Pons (tissue), 1 donor: ENCODE measurements at regions not wholly inside any gene's neighbourhood (a gene's known extent, or its start where the extent isn't known, plus 50 kb on each side); places are given as distances from the start of the nearest gene placed in this dataset.
A peak's percentile ranks its signal among the peaks of the same experiment; 100 is the strongest.

Experiments used
- DNase-seq: peaks from one replicate; pipeline ENCODE4 v3.0.0-alpha.2; 2016; ENCODE audit warnings: low spot score

DNA sequence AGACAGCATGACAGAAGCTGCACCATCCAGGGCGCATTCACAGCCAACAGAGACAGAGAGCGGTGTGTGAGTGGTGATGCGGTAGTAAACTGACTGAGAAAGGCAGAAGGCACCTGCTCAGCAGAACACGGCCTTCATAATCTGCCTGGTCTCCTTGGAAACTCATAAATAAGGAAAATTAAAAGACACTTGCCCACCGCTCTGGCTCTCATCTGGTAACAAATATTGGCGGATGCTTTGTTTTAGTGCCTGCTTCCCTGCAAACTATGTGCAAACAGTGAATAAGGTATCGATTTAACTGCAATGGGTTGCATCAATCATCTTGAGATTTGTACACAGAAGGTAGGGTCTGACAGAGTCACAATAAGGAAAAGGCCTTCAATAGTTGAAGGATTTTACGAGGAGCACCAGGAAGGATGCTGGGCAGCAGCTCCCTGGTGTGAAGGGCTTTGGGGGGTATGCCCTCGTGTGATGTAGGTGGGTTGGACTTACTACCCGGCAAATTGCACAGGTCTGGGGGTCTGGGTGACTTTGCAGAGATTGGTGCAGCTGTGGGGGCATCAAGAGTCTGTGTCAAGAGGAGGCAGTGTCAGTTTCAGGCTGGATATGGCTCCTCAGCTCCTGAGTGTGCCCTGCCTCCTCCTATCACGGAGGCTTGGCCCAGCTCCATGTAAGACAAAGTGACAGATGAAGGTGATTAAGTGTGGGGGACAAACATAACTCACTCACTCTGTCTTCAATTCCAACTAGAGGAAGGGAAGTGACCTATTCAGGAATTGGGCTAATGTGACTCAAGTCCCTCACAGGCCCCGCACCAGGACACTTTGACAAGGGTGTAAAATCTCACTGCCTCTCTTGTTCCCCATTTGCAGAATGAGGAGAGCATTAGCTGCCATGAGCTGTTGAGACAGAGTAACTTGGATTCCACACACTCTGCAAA, 166.7 kb downstream of the ICE1 start:
- DNase-seq: no peak

GRCh38 chr5:5588386-5588785, 165.9 kb downstream of the ICE1 start:
- DNase-seq: no peak

- no peak for DNase-seq
Measured at GRCh38 chr5:5587474-5587873, 165.0 kb downstream of the ICE1 start.

- no peak for DNase-seq
Measured at GRCh38 chr5:5586721-5587120, 164.2 kb downstream of the ICE1 start.

DNA sequence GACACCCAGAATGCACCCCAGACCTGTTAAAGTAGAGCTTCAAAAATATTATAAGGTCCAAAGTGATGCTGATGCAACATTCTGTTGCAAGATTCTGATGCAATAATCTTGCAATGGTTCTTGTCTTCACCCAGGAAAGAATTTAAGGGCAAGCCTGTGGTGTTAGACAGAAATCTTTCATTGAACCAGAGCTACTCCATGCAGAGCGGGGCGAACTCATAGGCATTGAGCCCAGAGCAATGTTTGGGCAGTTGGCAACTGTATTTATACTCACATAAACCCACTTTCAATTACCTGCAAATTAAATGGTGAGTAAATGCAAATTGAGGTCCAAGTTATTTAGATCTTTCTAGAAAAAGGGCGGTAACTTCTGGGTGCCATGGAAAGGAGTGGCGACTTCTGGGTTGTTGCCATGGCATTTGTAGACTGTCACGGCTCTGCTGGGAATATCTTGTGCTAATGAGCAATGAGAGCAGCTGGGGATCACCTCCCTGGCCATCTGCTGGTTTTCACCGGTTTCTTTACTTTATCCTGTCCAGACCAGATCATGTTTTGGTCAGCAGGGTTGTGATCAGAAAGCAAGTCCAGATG, 163.4 kb downstream of the ICE1 start:
- DNase-seq: no peak

DNA sequence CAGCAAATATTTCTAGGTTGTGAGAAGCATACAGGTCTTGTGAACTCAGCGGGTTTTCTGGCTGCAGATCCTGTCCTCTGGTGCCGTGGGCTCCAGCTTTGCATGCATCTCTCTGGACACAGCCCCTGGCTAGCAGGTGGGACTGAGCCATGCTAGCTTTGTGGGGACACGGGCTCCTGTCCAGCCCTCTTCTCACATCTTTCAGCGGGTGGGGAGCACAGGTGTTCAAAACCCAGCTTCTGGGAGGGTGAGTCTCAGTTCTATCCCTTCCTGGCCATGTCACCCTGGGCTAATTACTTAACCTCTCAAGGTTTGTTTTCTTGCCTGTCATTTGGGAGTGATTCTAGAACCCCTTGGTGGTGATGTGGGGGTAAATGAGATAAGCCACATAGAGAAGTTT, 162.3 kb downstream of the ICE1 start:
- DNase-seq: no peak

GRCh38 chr5:5584236-5584745, 161.8 kb downstream of the ICE1 start:
- peak; percentile 7 for DNase-seq

GRCh38 chr5:5583832-5584231, 161.4 kb downstream of the ICE1 start:
- no peak for DNase-seq

GRCh38 chr5:5583023-5583765, 160.7 kb downstream of the ICE1 start:
- DNase-seq: no peak

- DNase-seq: no peak
Measured at GRCh38 chr5:5581080-5581479, 158.6 kb downstream of the ICE1 start.

GRCh38 chr5:5576744-5577143, 154.3 kb downstream of the ICE1 start:
- no peak for DNase-seq

DNA sequence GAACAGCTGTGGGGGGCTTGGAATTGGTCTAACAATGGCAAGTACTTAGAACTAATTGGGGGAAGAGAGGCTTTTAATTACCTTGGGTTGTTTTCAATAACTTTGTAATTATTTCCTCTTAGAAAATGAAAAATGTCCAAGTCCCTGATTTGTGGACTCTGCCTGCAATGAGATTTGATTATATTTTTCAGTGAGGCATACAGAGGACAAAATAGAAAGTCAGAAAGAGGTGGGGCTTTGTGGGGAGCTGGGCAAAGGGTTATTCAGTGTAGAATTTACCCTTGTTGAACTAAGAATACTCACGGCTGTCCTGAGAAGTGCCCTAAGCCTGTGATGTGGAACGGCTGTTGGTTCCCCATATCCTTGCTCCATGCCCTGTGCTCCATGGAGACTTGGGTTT, 153.0 kb downstream of the ICE1 start:
- DNase-seq: no peak

DNA sequence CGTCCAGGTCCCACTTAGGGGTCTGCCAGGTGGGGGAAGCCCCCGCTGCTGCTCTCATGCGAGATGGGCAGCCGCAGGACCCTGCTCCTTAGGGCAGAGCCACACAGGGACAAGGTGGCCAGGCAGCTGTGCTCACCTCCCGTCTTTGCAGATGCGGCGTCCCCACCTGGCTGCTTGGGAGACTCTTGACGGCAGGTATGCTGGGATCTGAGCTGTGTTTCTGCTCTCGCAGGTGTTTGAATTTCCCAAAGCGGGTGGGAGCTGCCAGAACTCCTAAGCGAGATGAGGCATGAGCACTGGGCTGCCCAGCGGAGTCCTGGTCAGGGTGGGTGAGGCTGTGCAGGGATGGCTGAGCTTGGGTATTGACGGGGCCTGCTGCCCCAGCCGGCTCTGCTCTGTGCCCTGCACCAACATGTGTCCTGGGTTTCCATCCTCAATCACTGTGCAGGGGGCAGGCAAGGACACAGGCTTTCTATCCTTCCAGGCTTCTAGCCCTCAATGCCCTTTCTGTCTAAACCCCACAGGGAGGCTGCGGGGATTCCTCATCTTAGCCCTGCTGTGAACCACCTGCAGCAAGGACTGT, 151.4 kb downstream of the ICE1 start:
- no peak for DNase-seq

DNA sequence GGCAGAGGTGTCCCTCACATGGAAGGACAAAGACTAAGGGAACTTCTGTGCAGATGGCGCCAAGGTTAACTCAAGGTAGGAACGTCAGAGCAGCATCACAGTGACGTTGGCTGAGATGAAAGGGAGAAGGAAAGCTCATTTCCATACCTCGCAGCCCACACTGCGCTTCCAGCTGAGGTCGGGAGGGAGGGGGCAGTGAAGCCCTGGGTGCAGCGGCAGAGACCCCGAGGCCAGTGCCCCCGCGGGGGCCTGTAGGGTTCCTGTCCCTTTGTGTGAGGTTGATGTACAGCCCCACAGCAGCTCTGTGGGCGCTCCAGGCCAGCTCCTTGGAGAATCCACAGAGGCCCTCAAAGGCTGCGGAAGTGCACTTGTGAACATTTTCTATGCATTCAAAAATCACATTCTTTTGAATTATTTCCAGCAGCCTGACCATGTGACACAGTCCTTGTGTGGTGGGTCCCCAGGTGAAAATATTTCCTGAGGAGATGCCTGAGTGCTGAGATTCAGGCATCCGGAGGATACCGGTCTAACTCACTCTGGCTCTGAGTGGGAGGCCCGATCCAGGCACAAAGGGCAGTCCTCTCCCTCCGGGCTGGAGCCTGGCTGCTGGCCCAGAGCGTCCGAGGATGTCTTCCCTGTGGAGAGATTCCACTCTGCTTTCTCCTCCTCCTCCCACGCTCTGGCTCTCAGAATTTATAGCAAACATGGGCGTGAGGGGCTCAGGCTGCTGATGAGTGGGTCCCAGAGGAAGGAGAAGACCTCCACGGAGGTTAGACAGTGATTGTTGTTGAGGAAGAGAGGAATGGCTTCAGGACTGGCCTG, 150.7 kb downstream of the ICE1 start:
- no peak for DNase-seq

GRCh38 chr5:5572010-5572865, 149.8 kb downstream of the ICE1 start:
- DNase-seq: no peak

- no peak for DNase-seq
Measured at GRCh38 chr5:5570646-5571045, 148.2 kb downstream of the ICE1 start.

DNA sequence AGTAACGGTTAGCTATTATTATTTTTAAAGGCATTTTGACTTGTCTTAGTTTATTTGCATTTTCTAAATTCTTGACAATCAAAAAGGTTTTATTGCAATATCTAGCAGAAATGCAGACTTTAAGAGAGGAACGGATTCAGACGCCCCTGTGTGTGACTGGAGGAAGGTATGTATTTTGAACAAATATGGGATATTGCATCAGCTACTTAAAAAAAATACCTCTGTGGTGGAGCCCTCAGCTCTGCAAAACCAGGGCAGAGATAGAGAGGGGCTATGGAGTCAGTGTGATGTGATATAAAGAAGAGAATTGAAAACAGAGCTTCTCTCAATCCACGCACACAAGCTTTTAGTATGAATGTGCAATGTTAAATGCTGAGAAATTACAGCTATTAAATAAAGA, 142.4 kb downstream of the ICE1 start:
- no peak for DNase-seq

DNA sequence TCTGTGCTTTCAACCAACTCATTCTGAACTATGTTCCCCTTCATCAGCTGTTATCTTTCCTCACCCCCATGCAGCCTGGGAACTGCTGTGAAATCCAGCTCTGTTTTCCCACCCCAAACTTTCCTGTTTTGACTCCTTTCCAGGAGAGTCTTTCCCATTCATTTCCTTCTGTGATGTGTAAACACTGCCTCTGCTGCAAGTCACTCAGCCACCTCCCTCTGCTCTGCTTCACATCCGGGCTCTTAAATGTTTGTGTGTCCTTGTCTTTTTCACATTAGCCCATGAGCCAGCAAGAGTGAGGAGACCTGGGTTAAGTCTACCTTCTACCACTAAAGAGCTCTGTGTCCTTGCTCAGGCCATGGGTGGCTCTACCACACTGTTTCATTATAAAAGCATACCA, 137.5 kb downstream of the ICE1 start:
- DNase-seq: no peak

- DNase-seq: no peak
Measured at GRCh38 chr5:5558638-5559527, 136.4 kb downstream of the ICE1 start.
